Stimulated activated CD8-positive, alpha-beta memory T cell treated with anti-CD3 and anti-CD28 coated beads, Interleukin-15, amount 100 ng/mL, for 1 hour (primary cell): ENCODE measurements at regions not wholly inside any gene's neighbourhood (a gene's known extent, or its start where the extent isn't known, plus 50 kb on each side); places are given as distances from the start of the nearest gene placed in this dataset.
"Not testable (repeated sequence)": the region's sequence is repeated elsewhere in the genome, so short reads cannot be mapped to it uniquely, and the experiment has no call there.

Source experiments
- DNase-seq: peaks from one replicate; pipeline ENCODE4 v3.0.0-alpha.2; 2020; ENCODE audit warnings: low read depth

DNA sequence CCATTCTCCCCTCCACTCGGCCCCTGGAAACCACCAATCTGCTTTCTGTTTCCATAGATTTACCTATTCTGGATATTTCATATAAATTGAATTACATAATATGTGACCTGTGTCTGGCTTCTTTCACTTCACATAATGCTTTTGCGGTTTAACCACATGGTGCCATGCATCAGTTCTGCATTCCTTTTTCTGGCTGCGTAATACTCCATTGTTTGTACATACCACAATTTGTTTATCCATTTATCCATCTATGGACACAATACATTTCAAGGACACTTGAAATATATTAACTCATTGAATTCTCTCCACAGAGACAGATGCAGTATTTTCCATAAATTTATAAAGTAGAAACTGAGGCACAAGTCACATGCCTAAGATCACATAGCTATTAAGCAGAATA is 110.3 kb upstream of the ETV6 start:
- DNase-seq: no peak

- no peak for DNase-seq
These were observed 109.3 kb upstream of the ETV6 start for GRCh38 chr12:11540156-11540555.

DNA sequence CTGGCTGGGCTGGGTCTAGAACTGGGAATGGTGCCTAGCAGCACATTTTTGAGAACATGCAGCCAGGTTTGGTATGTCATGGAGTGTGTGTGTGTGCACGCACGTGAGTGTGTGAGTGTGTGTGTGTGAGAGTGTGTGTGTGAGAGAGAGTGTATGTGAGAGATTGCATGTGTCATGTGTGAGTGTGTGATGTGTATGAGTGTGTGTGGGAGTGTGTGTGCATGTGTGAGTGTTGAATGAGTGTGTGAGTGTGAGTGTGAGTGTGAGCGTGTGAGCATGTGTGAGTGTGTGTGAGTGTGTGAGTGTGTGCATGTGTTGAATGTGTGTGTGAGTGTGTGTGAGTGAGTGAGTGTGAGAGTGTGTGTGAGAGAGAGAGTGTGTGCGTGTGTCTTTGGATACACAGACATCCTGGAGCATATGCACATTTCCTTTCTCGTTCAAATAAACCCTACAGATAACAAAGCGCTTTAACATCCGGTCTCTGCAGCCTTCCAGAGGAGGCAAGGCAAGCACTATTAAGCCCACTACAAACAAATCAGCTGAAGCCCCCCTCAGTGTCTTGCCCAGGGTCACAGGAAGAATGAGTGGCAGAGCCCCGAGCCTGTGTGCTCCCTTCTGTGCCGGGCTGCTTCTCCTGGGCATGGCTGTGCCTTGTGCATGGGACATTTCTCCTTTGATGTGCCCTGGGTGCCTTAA is 108.7 kb upstream of the ETV6 start:
- DNase-seq: no peak

GRCh38 chr12:11542599-11542998 is 106.9 kb upstream of the ETV6 start:
- no peak for DNase-seq

- no peak for DNase-seq
These were observed 105.9 kb upstream of the ETV6 start for GRCh38 chr12:11543457-11544158.

DNA sequence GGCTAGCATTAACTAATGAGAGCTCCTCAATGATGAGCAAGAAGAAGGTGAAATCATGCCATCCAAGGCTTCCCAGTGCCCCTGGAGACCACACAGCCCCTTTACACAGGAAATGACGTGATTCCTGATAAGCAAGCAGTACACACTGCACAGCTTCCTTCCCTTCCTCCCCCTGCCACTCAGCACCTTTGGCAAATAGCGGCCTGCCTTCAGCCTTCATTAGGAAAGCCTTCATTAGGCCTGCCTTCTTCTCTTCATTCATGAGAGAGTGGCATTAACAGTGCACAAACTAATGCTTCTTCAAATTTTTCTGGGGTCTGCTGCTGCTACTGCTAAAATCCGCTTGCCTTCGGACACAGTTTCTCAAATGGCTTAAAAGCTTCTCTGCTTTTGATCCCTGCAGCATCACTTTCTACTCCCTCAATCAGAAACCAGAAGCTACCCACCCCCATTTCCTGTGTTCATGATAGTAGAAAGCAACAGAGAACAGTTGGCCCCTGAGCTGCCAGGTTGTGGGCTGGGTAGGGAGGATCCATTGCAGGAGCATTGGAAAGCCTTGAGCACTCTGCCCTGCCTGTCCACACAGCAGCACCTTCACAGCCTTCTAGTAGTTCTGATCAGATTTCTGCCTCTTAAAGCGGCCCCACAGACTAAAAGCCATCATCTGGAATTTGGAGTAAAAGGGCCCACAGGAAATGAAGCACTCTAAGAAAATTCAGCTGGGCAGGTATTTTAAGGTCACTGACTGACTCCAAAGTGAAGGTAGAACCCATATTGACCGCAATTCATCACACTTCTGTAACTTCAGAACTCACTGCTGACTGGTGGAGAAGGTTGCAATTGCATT is 103.8 kb upstream of the ETV6 start:
- DNase-seq: no peak

- DNase-seq: not testable (repeated sequence)
These were observed 102.7 kb upstream of the ETV6 start for GRCh38 chr12:11546582-11547270.

GRCh38 chr12:11547271-11547646 is 102.2 kb upstream of the ETV6 start:
- DNase-seq: not testable (repeated sequence)

DNA sequence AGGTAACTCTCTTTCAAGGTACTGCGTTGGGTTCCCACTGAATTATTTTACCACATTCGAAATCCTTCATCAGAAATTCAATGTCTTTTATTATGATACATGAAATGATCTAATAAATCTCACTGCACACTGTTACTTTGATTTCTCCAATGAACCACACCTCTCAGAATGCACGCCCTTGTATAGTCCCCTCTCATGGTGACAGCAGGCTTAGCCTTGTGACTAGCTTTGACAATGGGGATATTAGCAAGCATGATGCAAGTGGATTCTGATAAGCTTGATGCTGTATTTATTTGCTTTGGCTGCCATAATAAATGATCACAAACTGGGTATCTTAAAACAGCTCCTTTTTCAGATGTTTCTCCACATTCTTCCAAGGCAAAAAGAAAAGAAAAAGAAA is 100.4 kb upstream of the ETV6 start:
- no peak for DNase-seq

- no peak for DNase-seq
These were observed 95.5 kb upstream of the ETV6 start for GRCh38 chr12:11553871-11554533.

GRCh38 chr12:11555195-11555594 is 94.3 kb upstream of the ETV6 start:
- no peak for DNase-seq

DNA sequence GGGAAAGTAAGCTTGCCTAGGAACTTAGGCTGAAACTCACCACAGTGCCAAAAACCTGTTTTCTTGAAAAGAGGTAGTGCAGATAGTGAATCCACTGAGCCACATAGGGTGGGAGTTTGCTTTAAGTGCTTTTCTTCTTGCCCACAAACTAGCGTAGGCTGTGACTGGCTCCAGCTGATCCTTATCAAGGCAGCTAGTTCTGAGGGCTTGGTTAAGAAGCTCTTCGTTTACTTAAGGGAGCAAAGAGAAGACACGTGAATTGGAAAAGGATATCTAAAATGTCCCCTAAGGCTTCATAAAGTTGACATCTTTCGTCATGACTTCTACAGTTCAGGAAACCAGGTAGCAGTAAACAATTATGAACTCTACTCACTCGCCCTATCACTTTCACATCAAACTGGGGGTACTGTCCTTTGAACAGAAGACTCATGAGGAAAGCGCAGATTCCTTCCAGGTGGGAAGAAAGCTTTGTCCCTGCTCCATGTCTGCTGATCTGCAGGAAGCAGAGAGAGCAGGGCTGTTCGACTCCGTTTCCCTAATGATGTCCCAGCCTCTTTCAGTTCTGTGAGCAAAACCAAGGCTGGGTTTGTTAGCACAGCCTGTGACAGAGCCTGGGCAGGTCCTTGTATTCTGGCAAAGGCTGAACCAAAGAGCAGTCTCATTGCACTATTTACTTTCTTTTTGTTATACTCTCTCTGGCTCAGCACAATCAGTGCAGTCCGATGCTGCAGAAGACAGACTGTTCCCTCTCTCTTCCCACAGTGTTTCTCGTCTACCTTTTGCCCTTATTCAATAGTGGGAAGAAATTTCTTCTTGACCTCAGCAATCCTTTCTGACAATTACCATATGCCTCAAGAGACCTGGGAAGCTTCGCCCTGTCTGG is 93.5 kb upstream of the ETV6 start:
- DNase-seq: no peak

DNA sequence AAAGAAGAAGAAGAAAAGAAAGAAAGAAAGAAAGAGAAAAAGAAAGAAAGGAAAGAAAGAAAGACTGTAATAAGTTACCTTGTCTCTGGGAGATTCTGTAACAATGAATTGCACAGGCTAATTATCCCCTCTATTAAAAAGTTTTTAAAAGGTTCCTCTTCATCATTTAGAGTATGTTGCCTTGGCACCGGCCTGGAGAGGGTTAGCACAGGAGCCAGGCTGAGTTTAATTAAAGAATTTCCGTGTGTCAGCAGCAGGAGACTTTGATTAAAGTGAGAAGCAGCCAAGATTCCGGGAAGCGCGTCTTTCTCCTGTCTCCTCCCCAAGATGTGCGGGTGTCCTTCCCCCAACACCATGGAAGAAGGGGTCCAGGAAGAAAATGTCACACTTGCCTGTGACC is 92.8 kb upstream of the ETV6 start:
- no peak for DNase-seq

GRCh38 chr12:11559626-11560340 is 89.7 kb upstream of the ETV6 start:
- no peak for DNase-seq

GRCh38 chr12:11561411-11561810 is 88.1 kb upstream of the ETV6 start:
- DNase-seq: no peak

GRCh38 chr12:11563785-11564739 is 85.4 kb upstream of the ETV6 start:
- no peak for DNase-seq

- DNase-seq: no peak
These were observed 84.4 kb upstream of the ETV6 start for GRCh38 chr12:11564984-11565651.

DNA sequence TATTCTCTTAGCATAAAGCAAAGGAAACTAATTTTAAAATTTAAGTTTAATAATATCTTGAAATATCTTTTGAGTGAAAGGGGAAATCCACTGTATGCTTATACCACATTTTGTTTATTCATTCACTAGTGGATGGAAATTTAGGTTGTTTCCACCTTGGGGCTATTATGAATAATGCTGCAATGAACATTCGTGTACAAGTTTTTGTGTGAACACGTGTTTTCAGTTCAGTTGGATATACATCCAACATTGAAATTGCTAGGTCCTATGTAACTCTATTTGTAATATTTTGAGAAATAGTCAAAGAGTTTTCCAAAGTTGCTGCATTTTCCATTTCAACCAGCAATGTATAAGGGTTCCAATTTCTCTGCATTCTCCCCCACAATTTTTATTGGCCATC is 83.7 kb upstream of the ETV6 start:
- DNase-seq: no peak
